ENCODE measurements at regions not wholly inside any gene's neighbourhood (a gene's known extent, or its start where the extent isn't known, plus 50 kb on each side); places are given as distances from the start of the nearest gene placed in this dataset.

- TF ChIP-seq POLR2A (IDR thresholded peaks at IDR 0.05; ENCODE audit: low read depth, low read length) (no peak), TAF1 (IDR thresholded peaks at IDR 0.05; ENCODE audit: borderline replicate concordance, low read depth, low read length) (no peak)
Measured at GRCh38 chr11:29707924-29708323, 308.9 kb downstream of the KCNA4 start.
